Suprapubic skin (tissue), 4 donors: ENCODE measurements at regions not wholly inside any gene's neighbourhood (a gene's known extent, or its start where the extent isn't known, plus 50 kb on each side); places are given as distances from the start of the nearest gene placed in this dataset.
A peak's percentile ranks its signal among the peaks of the same experiment; 100 is the strongest.

Experiments used
- DNase-seq, 2 donors: peaks; one replicate each; pipeline ENCODE4 v3.0.0-alpha.2; 2019; ENCODE audit warnings: low spot score in 2 of 2
- H3K27ac ChIP-seq: fragments of 200-600 bp; sonication (generic); one replicate; pipeline ENCODE4 v1.5.1; 2019
- H3K27me3 ChIP-seq: fragments of 200-600 bp; sonication (generic); one replicate; pipeline ENCODE4 v1.5.1; 2019
- H3K36me3 ChIP-seq: fragments of 200-600 bp; sonication (generic); one replicate; pipeline ENCODE4 v1.5.1; 2019
- H3K4me1 ChIP-seq: fragments of 200-600 bp; sonication (generic); one replicate; pipeline ENCODE4 v1.5.1; 2019
- H3K4me3 ChIP-seq: fragments of 200-600 bp; sonication (generic); one replicate; pipeline ENCODE4 v1.5.1; 2019; ENCODE audit warnings: mild to moderate bottlenecking
- H3K9me3 ChIP-seq: fragments of 200-600 bp; sonication (generic); one replicate; pipeline ENCODE4 v1.5.1; 2019
- EP300 ChIP-seq: sonication (generic); formaldehyde crosslinking; IDR thresholded peaks from one replicate; pipeline ENCODE4 v1.6.1; 2017; ENCODE audit warnings: antibody characterized with exemption
- POLR2A ChIP-seq, 2 donors: fragments of 450-650 bp; IDR thresholded peaks; one replicate each; pipeline ENCODE4 v1.6.1; 2017; ENCODE audit warnings: antibody characterized with exemption in 2 of 2, mild to moderate bottlenecking in 2 of 2, moderate library complexity in 2 of 2
- POLR2AphosphoS5 ChIP-seq, 3 donors: sonication (generic); formaldehyde crosslinking; IDR thresholded peaks; one replicate each; pipeline ENCODE4 v1.6.1; 2017; ENCODE audit warnings: antibody characterized with exemption in 3 of 3
- WGBS: methylation state at CpG from one replicate; pipeline ENCODE4 v1.1.5; 2018; 5-methylcytosine and 5-hydroxymethylcytosine counted together
- TF ChIP-seq, protein P1 (sequence below), 2 donors: fragments of 200-600 bp in 1 of 2; fragments of 450-650 bp in 1 of 2; sonication (generic) in 1 of 2; IDR thresholded peaks; one replicate each; pipeline ENCODE4 v1.5.1; 2016 to 2019; ENCODE audit warnings: antibody characterized with exemption in 2 of 2, mild to moderate bottlenecking in 1 of 2, moderate library complexity in 1 of 2

DNA sequence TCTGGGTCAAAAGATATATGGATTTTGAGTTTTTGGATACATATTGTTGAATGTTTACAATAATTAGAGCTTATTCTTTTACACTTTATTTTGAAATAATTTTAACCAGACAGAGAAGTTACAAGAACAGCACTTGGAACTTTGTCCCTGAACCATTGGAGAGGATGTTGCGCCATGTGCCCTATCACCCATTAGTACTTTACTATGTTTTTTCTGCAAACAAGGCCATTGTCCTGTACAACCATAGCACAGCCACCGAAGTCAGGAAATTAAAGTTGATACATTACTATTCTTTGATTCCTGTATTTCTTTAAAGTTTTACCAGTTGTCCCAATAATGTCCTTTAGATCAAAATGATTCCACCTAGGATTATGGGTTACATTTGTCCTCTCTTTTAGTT lies 188.8 kb downstream of the ACKR3 start:
- H3K27me3 ChIP-seq: no peaks in the 10 kb centered on the region
- H3K9me3 ChIP-seq: no peaks in the 10 kb centered on the region
- no peak overlapping the region for H3K27ac ChIP-seq
- TF ChIP-seq POLR2AphosphoS5 (IDR thresholded peaks at IDR 0.05) (no peak), POLR2A (IDR thresholded peaks at IDR 0.05) (no peak), EP300 (no peak)
- TF ChIP-seq, protein P1, sequence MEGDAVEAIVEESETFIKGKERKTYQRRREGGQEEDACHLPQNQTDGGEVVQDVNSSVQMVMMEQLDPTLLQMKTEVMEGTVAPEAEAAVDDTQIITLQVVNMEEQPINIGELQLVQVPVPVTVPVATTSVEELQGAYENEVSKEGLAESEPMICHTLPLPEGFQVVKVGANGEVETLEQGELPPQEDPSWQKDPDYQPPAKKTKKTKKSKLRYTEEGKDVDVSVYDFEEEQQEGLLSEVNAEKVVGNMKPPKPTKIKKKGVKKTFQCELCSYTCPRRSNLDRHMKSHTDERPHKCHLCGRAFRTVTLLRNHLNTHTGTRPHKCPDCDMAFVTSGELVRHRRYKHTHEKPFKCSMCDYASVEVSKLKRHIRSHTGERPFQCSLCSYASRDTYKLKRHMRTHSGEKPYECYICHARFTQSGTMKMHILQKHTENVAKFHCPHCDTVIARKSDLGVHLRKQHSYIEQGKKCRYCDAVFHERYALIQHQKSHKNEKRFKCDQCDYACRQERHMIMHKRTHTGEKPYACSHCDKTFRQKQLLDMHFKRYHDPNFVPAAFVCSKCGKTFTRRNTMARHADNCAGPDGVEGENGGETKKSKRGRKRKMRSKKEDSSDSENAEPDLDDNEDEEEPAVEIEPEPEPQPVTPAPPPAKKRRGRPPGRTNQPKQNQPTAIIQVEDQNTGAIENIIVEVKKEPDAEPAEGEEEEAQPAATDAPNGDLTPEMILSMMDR (IDR thresholded peaks at IDR 0.05): no peak
- H3K4me1 ChIP-seq: no peaks in the 10 kb centered on the region
- 92% methylated on average over 2 of the region's 2 CpGs for WGBS
- no peak overlapping the region for H3K4me3 ChIP-seq
- DNase-seq: no peak
- no peaks in the 10 kb centered on the region for H3K36me3 ChIP-seq

DNA sequence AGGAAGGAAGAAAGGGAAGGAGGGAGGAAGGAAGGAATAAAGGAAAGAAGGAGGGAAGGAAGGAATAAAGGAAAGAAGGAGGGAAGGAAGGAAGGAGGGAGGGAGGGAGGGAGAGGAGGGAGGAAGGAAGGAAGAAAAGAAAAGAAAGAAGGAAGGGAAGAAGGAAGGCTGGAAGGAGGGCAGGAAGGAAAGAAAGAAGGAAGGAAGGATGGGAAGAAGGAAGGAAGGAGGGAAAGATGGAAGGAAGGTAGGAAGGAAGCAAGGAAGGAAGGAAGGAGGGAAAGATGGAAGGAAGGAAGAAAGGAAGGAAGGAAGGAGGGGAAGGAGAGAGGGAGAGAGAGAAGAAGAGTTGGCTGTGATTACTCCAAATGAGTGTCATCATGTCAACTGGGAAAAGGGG lies 190.6 kb downstream of the ACKR3 start:
- no peak for DNase-seq
- Histone ChIP-seq H3K27ac (no peak overlapping the region), H3K4me1 (peaks cover 16% of the 10 kb centered on the region), H3K36me3 (no peaks in the 10 kb centered on the region), H3K9me3 (no peaks in the 10 kb centered on the region), H3K4me3 (no peak overlapping the region), H3K27me3 (no peaks in the 10 kb centered on the region)
- no peak for TF ChIP-seq POLR2A (IDR thresholded peaks at IDR 0.05)
- TF ChIP-seq EP300: no peak
- TF ChIP-seq, protein P1 (IDR thresholded peaks at IDR 0.05): no peak
- no peak for TF ChIP-seq POLR2AphosphoS5 (IDR thresholded peaks at IDR 0.05)

DNA sequence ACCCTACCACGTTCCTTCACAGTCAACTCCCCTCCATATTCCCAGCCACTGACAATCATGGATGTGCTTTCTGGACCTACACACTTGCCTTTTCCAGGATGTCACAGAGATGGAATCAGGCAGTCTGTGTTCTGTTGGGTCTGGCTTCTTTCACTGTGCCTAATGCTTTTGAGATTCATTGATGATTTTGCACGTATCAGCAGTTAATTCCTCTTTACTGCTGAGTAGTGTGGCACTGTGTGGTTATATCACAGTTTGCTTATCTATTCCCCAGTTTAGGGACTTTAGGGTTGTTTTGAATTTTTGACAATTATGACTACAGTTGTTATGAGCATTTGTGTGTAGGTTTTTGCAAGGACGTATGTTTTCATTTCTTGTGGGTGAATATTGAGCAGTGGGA lies 191.7 kb downstream of the ACKR3 start:
- 90% methylated on average over 3 of the region's 3 CpGs for WGBS
- no peaks in the 10 kb centered on the region for H3K36me3 ChIP-seq
- no peak overlapping the region for H3K4me3 ChIP-seq
- no peak overlapping the region for H3K27ac ChIP-seq
- peaks cover 18% of the 10 kb centered on the region for H3K4me1 ChIP-seq
- no peaks in the 10 kb centered on the region for H3K9me3 ChIP-seq
- TF ChIP-seq POLR2A (IDR thresholded peaks at IDR 0.05): no peak
- TF ChIP-seq, protein P1 (IDR thresholded peaks at IDR 0.05): no peak
- TF ChIP-seq EP300: no peak
- no peak for TF ChIP-seq POLR2AphosphoS5 (IDR thresholded peaks at IDR 0.05)
- peak in 1 of 2 donors; percentile 32 for DNase-seq
- H3K27me3 ChIP-seq: no peaks in the 10 kb centered on the region

DNA sequence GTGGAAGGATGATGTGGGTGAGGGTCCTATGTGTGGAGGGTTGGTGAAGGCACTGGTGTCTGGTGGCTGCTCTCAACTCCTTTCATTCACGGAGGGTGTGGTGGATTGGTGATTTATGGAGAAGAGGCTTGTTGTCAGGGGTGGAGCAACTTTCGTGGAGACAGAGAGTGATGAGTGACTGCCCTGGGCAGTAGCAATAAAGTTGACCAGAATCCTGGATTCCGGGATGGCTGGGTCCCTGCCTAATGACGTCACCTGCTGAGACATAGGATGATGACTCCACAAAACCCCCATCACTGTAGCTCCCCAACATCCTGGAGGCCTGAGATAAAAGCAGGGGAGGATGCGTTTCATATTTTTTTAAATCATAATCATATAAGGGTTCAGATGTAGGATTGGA lies 193.0 kb downstream of the ACKR3 start:
- no peaks in the 10 kb centered on the region for H3K9me3 ChIP-seq
- H3K4me3 ChIP-seq: no peak overlapping the region
- H3K4me1 ChIP-seq: peaks cover 18% of the 10 kb centered on the region
- no peak overlapping the region for H3K27ac ChIP-seq
- no peaks in the 10 kb centered on the region for H3K36me3 ChIP-seq
- H3K27me3 ChIP-seq: no peaks in the 10 kb centered on the region
- DNase-seq: peak in 1 of 2 donors; percentile 56
- TF ChIP-seq EP300 (no peak), POLR2AphosphoS5 (IDR thresholded peaks at IDR 0.05) (no peak), POLR2A (IDR thresholded peaks at IDR 0.05) (no peak)
- TF ChIP-seq, protein P1 (IDR thresholded peaks at IDR 0.05): no peak
- whole genome bisulfite sequencing: 53% methylated on average over 5 of the region's 5 CpGs

DNA sequence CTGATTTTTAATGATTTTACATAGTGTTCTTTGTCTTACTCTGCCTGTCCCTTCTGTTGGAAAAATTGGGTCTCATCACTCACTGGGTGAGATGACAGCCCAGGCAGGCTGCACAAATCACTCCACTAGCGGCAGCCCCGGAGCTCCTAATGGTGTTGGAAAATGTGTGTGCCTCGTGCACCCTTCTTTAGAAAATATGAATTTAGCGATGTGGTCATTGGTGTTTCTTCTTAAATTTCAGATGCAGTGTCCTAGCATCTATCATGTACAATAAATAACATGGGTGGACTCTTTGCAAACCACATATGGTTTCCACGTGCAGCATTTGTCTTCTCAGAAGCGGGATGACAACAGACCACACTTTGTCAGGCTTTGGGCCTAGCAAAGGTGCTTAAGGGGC lies 194.2 kb downstream of the ACKR3 start:
- no peak overlapping the region for H3K27ac ChIP-seq
- no peaks in the 10 kb centered on the region for H3K27me3 ChIP-seq
- WGBS: 79% methylated on average over 6 of the region's 6 CpGs
- TF ChIP-seq EP300: no peak
- TF ChIP-seq POLR2A (IDR thresholded peaks at IDR 0.05): no peak
- TF ChIP-seq POLR2AphosphoS5 (IDR thresholded peaks at IDR 0.05): no peak
- TF ChIP-seq, protein P1 (IDR thresholded peaks at IDR 0.05): no peak
- no peak overlapping the region for H3K4me3 ChIP-seq
- peak in 1 of 2 donors; percentile 28 for DNase-seq
- H3K36me3 ChIP-seq: no peaks in the 10 kb centered on the region
- no peaks in the 10 kb centered on the region for H3K9me3 ChIP-seq
- H3K4me1 ChIP-seq: peaks cover 18% of the 10 kb centered on the region
